PC-3 (cell line): ENCODE measurements at regions not wholly inside any gene's neighbourhood (a gene's known extent, or its start where the extent isn't known, plus 50 kb on each side); places are given as distances from the start of the nearest gene placed in this dataset.

Experiments used
- ATAC-seq: fragments of 200-7000 bp; cut with Tn5 transposase; 2 replicates; pipeline ENCODE4 v1.9.1; 2020; ENCODE audit warnings: mild to moderate bottlenecking, moderate library complexity
- BruUV-seq: library from RNA; stranded (reverse); fragments of 400-500 nt; replicated peaks from 2 replicates; lab custom pipeline; 2021; lab: Mats Ljungman, UMichigan
- CTCF ChIA-PET: fragments of 300-600 bp; sonication (Branson Sonifier 250); formaldehyde crosslinking; loops from one replicate; lab custom pipeline; 2022; ENCODE audit warnings: antibody characterized with exemption; lab: Charles Lee
- POLR2A ChIA-PET: fragments of 300-600 bp; sonication (Branson Sonifier 250); formaldehyde crosslinking; loops from one replicate; lab custom pipeline; 2022; ENCODE audit warnings: antibody characterized with exemption; ENCODE audit not compliant: unreplicated experiment; lab: Charles Lee
- DNase-seq: peaks from one replicate; pipeline ENCODE4 v3.0.0-alpha.2; 2015
- H2AFZ ChIP-seq: fragments of 300-600 bp; sonication (generic); 2 replicates; pipeline ENCODE4 v1.6.0; 2016; ENCODE audit warnings: antibody characterized with exemption, low read length
- H3F3A ChIP-seq: fragments of 300-600 bp; sonication (generic); one replicate; pipeline ENCODE4 v1.6.0; 2017; ENCODE audit warnings: antibody characterized with exemption, low read length, control low read depth, mild to moderate bottlenecking; ENCODE audit not compliant: unreplicated experiment
- H3K27ac ChIP-seq: fragments of 300-600 bp; sonication (generic); 2 replicates; pipeline ENCODE4 v1.5.1; 2016; ENCODE audit warnings: mild to moderate bottlenecking, low read length
- H3K27me3 ChIP-seq: fragments of 300-600 bp; sonication (generic); 2 replicates; pipeline ENCODE4 v1.6.1; 2016; ENCODE audit warnings: low read length, mixed read lengths
- H3K36me3 ChIP-seq: fragments of 300-600 bp; sonication (generic); 2 replicates; pipeline ENCODE4 v1.6.1; 2016; ENCODE audit warnings: low read depth, mixed run types, low read length, mixed read lengths
- H3K4me1 ChIP-seq: fragments of 300-600 bp; sonication (generic); 2 replicates; pipeline ENCODE4 v1.5.1; 2016; ENCODE audit warnings: low read length; ENCODE audit not compliant: insufficient read depth
- H3K4me2 ChIP-seq: fragments of 300-600 bp; sonication (generic); 2 replicates; pipeline ENCODE4 v1.6.0; 2016; ENCODE audit warnings: low read length
- H3K4me3 ChIP-seq: fragments of 300-600 bp; sonication (generic); 2 replicates; pipeline ENCODE4 v1.5.1; 2016; ENCODE audit warnings: mild to moderate bottlenecking, low read length, mixed read lengths
- H3K79me2 ChIP-seq: fragments of 300-600 bp; sonication (generic); 2 replicates; pipeline ENCODE4 v1.6.1; 2017; ENCODE audit warnings: low read length, mixed read lengths
- H3K9ac ChIP-seq: fragments of 300-600 bp; sonication (generic); 2 replicates; pipeline ENCODE4 v1.6.0; 2016; ENCODE audit warnings: mild to moderate bottlenecking, low read length
- H3K9me2 ChIP-seq: fragments of 300-600 bp; sonication (generic); replicated peaks from 2 replicates; pipeline ENCODE4 v1.6.1; 2016; ENCODE audit warnings: mixed run types, low read length, mixed read lengths
- H3K9me3 ChIP-seq: fragments of 300-600 bp; sonication (generic); 2 replicates; pipeline ENCODE4 v1.6.1; 2016; ENCODE audit warnings: low read length, mixed read lengths
- H4K20me1 ChIP-seq: fragments of 300-600 bp; sonication (generic); 2 replicates; pipeline ENCODE4 v1.6.1; 2016; ENCODE audit warnings: low read length, mixed read lengths
- CTCF ChIP-seq: fragments of 300-600 bp; sonication (generic); conservative IDR thresholded peaks from 2 replicates; pipeline ENCODE4 v1.5.1; 2017; ENCODE audit warnings: antibody characterized with exemption, low read depth, mild to moderate bottlenecking, low read length
- EZH2 ChIP-seq: fragments of 300-600 bp; sonication (generic); IDR thresholded peaks from one replicate; pipeline ENCODE4 v1.6.1; 2017; ENCODE audit warnings: antibody characterized with exemption, mild to moderate bottlenecking, low read length; ENCODE audit not compliant: unreplicated experiment
- EZH2phosphoT487 ChIP-seq: fragments of 300-600 bp; sonication (generic); IDR thresholded peaks from 2 replicates; pipeline ENCODE4 v1.6.1; 2018; ENCODE audit warnings: mild to moderate bottlenecking, antibody characterized with exemption, low read length, borderline replicate concordance
- intact Hi-C: fragments of 100-400 bp; cut with micrococcal nuclease; formaldehyde crosslinking; loops from 2 replicates; pipeline ENCODE4 v1.9.0; 2023

- H3K9ac ChIP-seq = no peak overlapping the region
- intact Hi-C loops = no loop called here
- H3K36me3 ChIP-seq = no peaks in the 10 kb centered on the region
- no TSS peak for BruUV-seq
- no peaks in the 10 kb centered on the region for H3K27me3 ChIP-seq
- no peaks in the 10 kb centered on the region for H3K4me1 ChIP-seq
- H3K27ac ChIP-seq = no peak overlapping the region
- H3K4me3 ChIP-seq = no peak overlapping the region
- H2AFZ ChIP-seq = no peak overlapping the region
- DNase-seq (no peak), ATAC-seq (no peak)
- H3F3A ChIP-seq = no peaks in the 10 kb centered on the region
- no peaks in the 10 kb centered on the region for H3K79me2 ChIP-seq
- no peak overlapping the region for H3K4me2 ChIP-seq
- no peaks in the 10 kb centered on the region for H4K20me1 ChIP-seq
- ChIA-PET CTCF (no interaction called here), POLR2A (no interaction called here)
- no peak for TF ChIP-seq CTCF
- TF ChIP-seq EZH2 = no peak
- no peak for TF ChIP-seq EZH2phosphoT487
- H3K9me3 ChIP-seq = no peaks in the 10 kb centered on the region
- no peaks in the 10 kb centered on the region for H3K9me2 ChIP-seq
These were observed 184.9 kb upstream of the LUZP2 start for GRCh38 chr11:24311974-24312373.

DNA sequence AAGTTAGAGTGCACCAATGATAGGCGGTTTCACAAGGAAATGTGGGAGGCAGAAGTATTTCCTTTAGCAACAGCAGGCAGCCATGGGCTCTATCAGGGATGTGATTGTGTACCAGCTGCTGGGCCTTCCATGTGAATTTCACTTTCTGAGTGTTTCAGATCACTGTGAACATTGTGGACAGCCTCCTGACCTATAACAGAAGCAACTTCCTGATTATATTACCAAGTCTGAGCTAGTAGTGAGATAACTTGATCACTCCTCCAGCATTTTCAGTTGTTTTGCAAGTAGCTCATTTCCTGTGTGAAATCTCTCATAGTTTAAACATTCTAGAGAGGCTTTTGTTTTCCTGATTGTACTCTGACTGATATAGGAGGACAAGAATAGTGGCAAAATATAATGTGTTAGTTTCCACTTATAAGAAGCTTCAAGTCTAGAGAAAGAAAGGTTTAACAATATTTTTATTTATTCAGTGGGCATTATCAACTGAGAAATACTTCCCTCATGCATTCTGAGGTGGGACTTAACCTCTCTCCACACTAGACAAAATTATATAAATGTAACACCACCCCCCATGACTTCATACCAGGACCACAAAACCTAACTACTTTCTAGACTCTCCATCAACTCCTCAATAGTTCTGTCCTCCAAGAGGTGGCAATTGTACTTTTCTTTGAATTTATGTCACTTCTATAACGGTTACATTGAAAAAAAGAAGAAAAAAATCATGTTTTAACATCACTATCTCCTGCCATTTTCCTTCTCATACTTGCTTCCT lies 184.2 kb upstream of the LUZP2 start:
- POLR2A ChIA-PET = no interaction called here
- TF ChIP-seq EZH2 = no peak
- TF ChIP-seq CTCF = no peak
- no peak for TF ChIP-seq EZH2phosphoT487
- no peak overlapping the region for H3K4me2 ChIP-seq
- CTCF ChIA-PET = no interaction called here
- no peak overlapping the region for H3K9ac ChIP-seq
- no peaks in the 10 kb centered on the region for H4K20me1 ChIP-seq
- no peaks in the 10 kb centered on the region for H3F3A ChIP-seq
- no peaks in the 10 kb centered on the region for H3K36me3 ChIP-seq
- ATAC-seq (no peak; the same call in 1 of the 2 replicates), DNase-seq (no peak)
- H3K4me3 ChIP-seq = no peak overlapping the region
- H3K27ac ChIP-seq = no peak overlapping the region
- no TSS peak for BruUV-seq
- H3K9me3 ChIP-seq = no peaks in the 10 kb centered on the region
- no peaks in the 10 kb centered on the region for H3K27me3 ChIP-seq
- no peaks in the 10 kb centered on the region for H3K9me2 ChIP-seq
- no peaks in the 10 kb centered on the region for H3K79me2 ChIP-seq
- no peaks in the 10 kb centered on the region for H3K4me1 ChIP-seq
- H2AFZ ChIP-seq = no peak overlapping the region
- intact Hi-C loops = no loop called here

GRCh38 chr11:24321229-24321628 lies 175.6 kb upstream of the LUZP2 start:
- no peaks in the 10 kb centered on the region for H3K9me2 ChIP-seq
- ATAC-seq (no peak), DNase-seq (no peak)
- no peak overlapping the region for H3K9ac ChIP-seq
- TF ChIP-seq EZH2 (no peak), EZH2phosphoT487 (no peak), CTCF (no peak)
- no TSS peak for BruUV-seq
- no peaks in the 10 kb centered on the region for H3K79me2 ChIP-seq
- H3K4me3 ChIP-seq = no peak overlapping the region
- H2AFZ ChIP-seq = no peak overlapping the region
- no peaks in the 10 kb centered on the region for H4K20me1 ChIP-seq
- POLR2A ChIA-PET = no interaction called here
- no peaks in the 10 kb centered on the region for H3K9me3 ChIP-seq
- peaks cover 8% of the 10 kb centered on the region for H3K4me1 ChIP-seq
- H3K36me3 ChIP-seq = no peaks in the 10 kb centered on the region
- no peak overlapping the region for H3K4me2 ChIP-seq
- CTCF ChIA-PET = no interaction called here
- no peak overlapping the region for H3K27ac ChIP-seq
- H3K27me3 ChIP-seq = no peaks in the 10 kb centered on the region
- no peaks in the 10 kb centered on the region for H3F3A ChIP-seq
- intact Hi-C loops = no loop called here
